GM12878 (cell line): ENCODE measurements at regions not wholly inside any gene's neighbourhood (a gene's known extent, or its start where the extent isn't known, plus 50 kb on each side); places are given as distances from the start of the nearest gene placed in this dataset.

Experiments
- ATAC-seq: fragments of 200-7000 bp; cut with Tn5 transposase; 3 replicates; pipeline ENCODE4 v1.9.1; 2020; ENCODE audit warnings: mild to moderate bottlenecking, moderate library complexity
- BruUV-seq: library from RNA; stranded (reverse); fragments of 400-500 nt; replicated peaks from 2 replicates; lab custom pipeline; 2021; lab: Mats Ljungman, UMichigan
- CTCF ChIA-PET: fragments of 300-600 bp; sonication (Branson Sonifier 250); formaldehyde crosslinking; extraction: SDS; loops from one replicate; lab custom pipeline; 2021; ENCODE audit warnings: inconsistent platforms; lab: Yijun Ruan, JAX
- POLR2A ChIA-PET: fragments of 350-600 bp; formaldehyde crosslinking; extraction: SDS; loops from one replicate; lab custom pipeline; 2021; ENCODE audit warnings: inconsistent platforms; lab: Charles Lee
- RAD21 ChIA-PET: fragments of 300-600 bp; sonication (Branson Sonifier 250); formaldehyde crosslinking; loops from one replicate; lab custom pipeline; 2023; ENCODE audit warnings: antibody characterized with exemption; ENCODE audit not compliant: unreplicated experiment; lab: Charles Lee
- SMC1A ChIA-PET: fragments of 300-600 bp; sonication (Branson Sonifier 250); formaldehyde crosslinking; loops from one replicate; lab custom pipeline; 2023; ENCODE audit not compliant: unreplicated experiment, uncharacterized antibody; lab: Charles Lee
- DNase-seq: peaks from one replicate; pipeline ENCODE4 v3.0.0-alpha.2; 2011; ENCODE audit warnings: low read depth, low spot score
- FAIRE-seq: peaks from 3 replicates; lab custom pipeline; 2011; peaks lifted over from hg19 to GRCh38; lab: Jason Lieb, UNC
- H2AFZ ChIP-seq: 2 replicates; pipeline ENCODE4 v1.6.0; 2011; ENCODE audit warnings: low read depth, low read length, control low read depth; ENCODE audit not compliant: control insufficient read depth
- H3K27ac ChIP-seq: 2 replicates; pipeline ENCODE4 v1.5.1; 2011; ENCODE audit warnings: control low read depth; ENCODE audit not compliant: control insufficient read depth, insufficient read depth
- H3K27me3 ChIP-seq, 2 experiments: replicated peaks in 1 of 2; 2 replicates each; pipeline versions ENCODE4 v1.6.0 to v1.6.1; 2011; ENCODE audit warnings: low read length in 1 of 2; ENCODE audit not compliant: control insufficient read depth in 2 of 2, insufficient read depth in 2 of 2
- H3K36me3 ChIP-seq, 2 experiments: 2 replicates each; pipeline ENCODE4 v1.5.1; 2011; ENCODE audit warnings: low read length in 1 of 2; ENCODE audit not compliant: control insufficient read depth in 2 of 2, insufficient read depth in 2 of 2
- H3K4me1 ChIP-seq: 2 replicates; pipeline ENCODE4 v1.6.1; 2011; ENCODE audit warnings: mild to moderate bottlenecking, low read length, moderate library complexity, mixed read lengths; ENCODE audit not compliant: control insufficient read depth, insufficient read depth
- H3K4me2 ChIP-seq: 2 replicates; pipeline ENCODE4 v1.6.0; 2011; ENCODE audit warnings: control low read depth; ENCODE audit not compliant: control insufficient read depth, insufficient read depth
- H3K4me3 ChIP-seq: fragments of 200-600 bp; sonication (generic); 2 replicates; pipeline ENCODE4 v1.5.1; 2016
- H3K79me2 ChIP-seq: 2 replicates; pipeline ENCODE4 v1.6.0; 2011; ENCODE audit warnings: low read length; ENCODE audit not compliant: control insufficient read depth, insufficient read depth
- H3K9ac ChIP-seq: 2 replicates; pipeline ENCODE4 v1.8.0; 2011; ENCODE audit warnings: low read length, control low read depth, mixed read lengths; ENCODE audit not compliant: control insufficient read depth, insufficient read depth
- H3K9me3 ChIP-seq: replicated peaks from 3 replicates; pipeline ENCODE4 v1.5.1; 2011; ENCODE audit warnings: mild to moderate bottlenecking, low read length; ENCODE audit not compliant: control insufficient read depth, insufficient read depth
- H4K20me1 ChIP-seq: 2 replicates; pipeline ENCODE4 v1.6.0; 2011; ENCODE audit not compliant: control insufficient read depth, insufficient read depth
- BMI1 ChIP-seq: fragments of 450-650 bp; IDR thresholded peaks from 2 replicates; pipeline ENCODE4 v1.6.1; 2016; ENCODE audit warnings: mild to moderate bottlenecking, moderate library complexity, borderline replicate concordance
- CHD4 ChIP-seq: fragments of 200-600 bp; sonication (generic); IDR thresholded peaks from 2 replicates; pipeline ENCODE4 v1.6.1; 2016; ENCODE audit warnings: mild to moderate bottlenecking
- CREB1 ChIP-seq: IDR thresholded peaks from 2 replicates; pipeline ENCODE4 v1.6.1; 2012; ENCODE audit warnings: low read depth, mild to moderate bottlenecking, inconsistent platforms
- GABPA ChIP-seq: IDR thresholded peaks from 2 replicates; pipeline ENCODE4 v1.6.1; 2014; ENCODE audit warnings: antibody characterized with exemption, low read depth, mild to moderate bottlenecking, inconsistent platforms
- HCFC1 ChIP-seq: fragments of 150-350 bp; IDR thresholded peaks from 2 replicates; pipeline ENCODE4 v1.6.1; 2014; ENCODE audit warnings: low read length
- JUNB ChIP-seq: IDR thresholded peaks from 2 replicates; pipeline ENCODE4 v1.6.1; 2016; ENCODE audit warnings: antibody characterized with exemption, mild to moderate bottlenecking
- NFXL1 ChIP-seq: fragments of 450-650 bp; IDR thresholded peaks from 2 replicates; pipeline ENCODE4 v1.6.1; 2017; ENCODE audit warnings: antibody characterized with exemption, mild to moderate bottlenecking, borderline replicate concordance
- NR2C2 ChIP-seq: IDR thresholded peaks from 2 replicates; pipeline ENCODE4 v1.6.1; 2011; ENCODE audit warnings: borderline replicate concordance, low read depth; ENCODE audit not compliant: control insufficient read depth, insufficient read length
- RELB ChIP-seq: fragments of 450-650 bp; IDR thresholded peaks from 2 replicates; pipeline ENCODE4 v1.6.1; 2017; ENCODE audit warnings: low read depth, mild to moderate bottlenecking, moderate library complexity
- REST ChIP-seq: IDR thresholded peaks from 2 replicates; pipeline ENCODE4 v1.6.1; 2012; ENCODE audit warnings: mild to moderate bottlenecking, low read depth, low read length
- RUNX3 ChIP-seq: IDR thresholded peaks from 2 replicates; pipeline ENCODE4 v1.6.1; 2012; ENCODE audit warnings: low read length, inconsistent platforms
- SIX5 ChIP-seq: IDR thresholded peaks from 2 replicates; pipeline ENCODE4 v1.6.1; 2011; ENCODE audit warnings: mild to moderate bottlenecking, low read depth, low read length, moderate library complexity; ENCODE audit not compliant: severe bottlenecking
- SP1 ChIP-seq: IDR thresholded peaks from one replicate; pipeline ENCODE4 v1.6.1; 2011; ENCODE audit warnings: low read depth, low read length
- ZBED1 ChIP-seq: IDR thresholded peaks from 2 replicates; pipeline ENCODE4 v1.6.1; 2016; ENCODE audit warnings: borderline replicate concordance
- WGBS: methylation state at CpG from one replicate; pipeline ENCODE4 v1.1.6; 2016; ENCODE audit warnings: low lambda C conversion rate; ENCODE audit not compliant: insufficient replicate concordance, insufficient coverage; ENCODE audit errors: missing lambda C conversion rate; 5-methylcytosine and 5-hydroxymethylcytosine counted together
- in situ Hi-C: fragments of 300-500 bp; cut with MboI; formaldehyde crosslinking; loops from 9 replicates; pipeline ENCODE4 v1.14.3; 2018; ENCODE audit warnings: mixed read lengths
- intact Hi-C: fragments of 100-400 bp; cut with micrococcal nuclease; formaldehyde crosslinking; loops from one replicate; pipeline ENCODE4 v1.14.2; 2022; ENCODE audit not compliant: unreplicated experiment
- TF ChIP-seq, protein P1 (sequence below): fragments of 450-650 bp; IDR thresholded peaks from 2 replicates; pipeline ENCODE4 v1.6.1; 2016; ENCODE audit warnings: mild to moderate bottlenecking
- TF ChIP-seq, protein P2 (sequence below): fragments of 450-650 bp; formaldehyde crosslinking; IDR thresholded peaks from 2 replicates; pipeline ENCODE4 v1.5.0; 2022; ENCODE audit warnings: mild to moderate bottlenecking, missing genetic modification characterization

DNA sequence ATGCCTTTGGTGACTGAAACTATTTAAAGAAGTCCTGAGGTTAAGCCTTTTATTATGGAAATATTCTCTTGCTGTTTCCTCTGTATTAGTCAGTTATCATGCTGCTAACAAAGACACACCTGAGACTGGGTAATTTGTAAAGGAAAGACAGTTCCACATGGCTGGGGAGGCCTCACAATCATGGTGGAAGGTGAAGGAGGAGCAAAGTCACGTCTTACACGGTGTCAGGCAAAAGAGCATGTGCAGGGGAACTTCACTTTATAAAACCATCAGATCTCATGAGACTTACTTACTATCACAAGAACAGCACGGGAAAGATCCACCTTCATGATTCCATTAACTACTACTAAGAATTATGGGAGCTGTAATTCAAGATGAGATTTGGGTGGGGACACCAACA lies 121.2 kb upstream of the GPR26 start (continued):
- TF ChIP-seq HCFC1 (no peak), GABPA (no peak), SP1 (no peak), REST (no peak), SIX5 (no peak)

DNA sequence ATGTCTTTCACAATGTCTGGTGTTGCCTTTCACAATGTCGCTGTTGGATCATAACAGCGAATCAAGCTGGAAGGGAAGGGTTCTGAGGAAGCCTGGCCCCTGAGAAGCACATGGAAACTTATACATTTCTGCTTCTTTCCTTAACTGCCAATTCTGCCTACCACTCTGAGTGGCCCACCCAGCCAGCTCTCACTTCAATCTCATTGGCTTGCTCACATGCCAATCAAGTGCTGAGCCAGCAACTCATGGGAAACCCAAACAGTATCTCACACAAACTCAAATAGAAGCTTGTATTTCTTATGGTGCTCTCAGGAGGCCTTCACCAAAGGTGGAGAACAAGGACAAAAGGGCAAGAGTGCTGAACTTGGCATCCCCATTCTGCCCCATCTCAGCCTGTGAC lies 117.4 kb upstream of the GPR26 start:
- intact Hi-C loops: no loop called here
- Histone ChIP-seq H3K27me3 (no peaks in the 10 kb centered on the region), H3K4me3 (no peak overlapping the region), H3K4me1 (peaks cover 38% of the 10 kb centered on the region), H3K79me2 (no peaks in the 10 kb centered on the region), H3K27ac (no peak overlapping the region), H3K9me3 (peaks cover 16% of the 10 kb centered on the region), H3K36me3 (no peaks in the 10 kb centered on the region; a peak in 1 of 4 replicates), H4K20me1 (no peaks in the 10 kb centered on the region), H2AFZ (no peak overlapping the region), H3K4me2 (no peak overlapping the region), H3K9ac (no peak overlapping the region)
- no TSS peak for BruUV-seq
- SMC1A ChIA-PET: interaction anchor here (1.2 kb wide), 1 partner anchor 247 kb away, joined by 3 read pairs; no protein-coding TSS in a partner anchor
- no peak for FAIRE-seq
- no peak for ATAC-seq
- in situ Hi-C loops: no loop called here
- no peak for DNase-seq
- 100% methylated on average over 1 of the region's 2 CpGs for WGBS
- RAD21 ChIA-PET: no interaction called here
- POLR2A ChIA-PET: no interaction called here
- CTCF ChIA-PET: no interaction called here
- TF ChIP-seq RELB: no peak
- TF ChIP-seq NFXL1: no peak
- TF ChIP-seq CHD4: no peak
- TF ChIP-seq BMI1: no peak
- TF ChIP-seq JUNB: no peak
- no peak for TF ChIP-seq NR2C2
- TF ChIP-seq RUNX3: no peak
- no peak for TF ChIP-seq CREB1
- TF ChIP-seq, protein P1, sequence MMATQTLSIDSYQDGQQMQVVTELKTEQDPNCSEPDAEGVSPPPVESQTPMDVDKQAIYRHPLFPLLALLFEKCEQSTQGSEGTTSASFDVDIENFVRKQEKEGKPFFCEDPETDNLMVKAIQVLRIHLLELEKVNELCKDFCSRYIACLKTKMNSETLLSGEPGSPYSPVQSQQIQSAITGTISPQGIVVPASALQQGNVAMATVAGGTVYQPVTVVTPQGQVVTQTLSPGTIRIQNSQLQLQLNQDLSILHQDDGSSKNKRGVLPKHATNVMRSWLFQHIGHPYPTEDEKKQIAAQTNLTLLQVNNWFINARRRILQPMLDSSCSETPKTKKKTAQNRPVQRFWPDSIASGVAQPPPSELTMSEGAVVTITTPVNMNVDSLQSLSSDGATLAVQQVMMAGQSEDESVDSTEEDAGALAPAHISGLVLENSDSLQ: peak; percentile 76
- no peak for TF ChIP-seq ZBED1
- TF ChIP-seq, protein P2, sequence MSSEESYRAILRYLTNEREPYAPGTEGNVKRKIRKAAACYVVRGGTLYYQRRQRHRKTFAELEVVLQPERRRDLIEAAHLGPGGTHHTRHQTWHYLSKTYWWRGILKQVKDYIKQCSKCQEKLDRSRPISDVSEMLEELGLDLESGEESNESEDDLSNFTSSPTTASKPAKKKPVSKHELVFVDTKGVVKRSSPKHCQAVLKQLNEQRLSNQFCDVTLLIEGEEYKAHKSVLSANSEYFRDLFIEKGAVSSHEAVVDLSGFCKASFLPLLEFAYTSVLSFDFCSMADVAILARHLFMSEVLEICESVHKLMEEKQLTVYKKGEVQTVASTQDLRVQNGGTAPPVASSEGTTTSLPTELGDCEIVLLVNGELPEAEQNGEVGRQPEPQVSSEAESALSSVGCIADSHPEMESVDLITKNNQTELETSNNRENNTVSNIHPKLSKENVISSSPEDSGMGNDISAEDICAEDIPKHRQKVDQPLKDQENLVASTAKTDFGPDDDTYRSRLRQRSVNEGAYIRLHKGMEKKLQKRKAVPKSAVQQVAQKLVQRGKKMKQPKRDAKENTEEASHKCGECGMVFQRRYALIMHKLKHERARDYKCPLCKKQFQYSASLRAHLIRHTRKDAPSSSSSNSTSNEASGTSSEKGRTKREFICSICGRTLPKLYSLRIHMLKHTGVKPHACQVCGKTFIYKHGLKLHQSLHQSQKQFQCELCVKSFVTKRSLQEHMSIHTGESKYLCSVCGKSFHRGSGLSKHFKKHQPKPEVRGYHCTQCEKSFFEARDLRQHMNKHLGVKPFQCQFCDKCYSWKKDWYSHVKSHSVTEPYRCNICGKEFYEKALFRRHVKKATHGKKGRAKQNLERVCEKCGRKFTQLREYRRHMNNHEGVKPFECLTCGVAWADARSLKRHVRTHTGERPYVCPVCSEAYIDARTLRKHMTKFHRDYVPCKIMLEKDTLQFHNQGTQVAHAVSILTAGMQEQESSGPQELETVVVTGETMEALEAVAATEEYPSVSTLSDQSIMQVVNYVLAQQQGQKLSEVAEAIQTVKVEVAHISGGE (CRISPR knock-in tag): no peak
